GM21423 (cell line): ENCODE measurements at regions not wholly inside any gene's neighbourhood (a gene's known extent, or its start where the extent isn't known, plus 50 kb on each side); places are given as distances from the start of the nearest gene placed in this dataset.
"Not testable (repeated sequence)": the region's sequence is repeated elsewhere in the genome, so short reads cannot be mapped to it uniquely, and the experiment has no call there.

ENCODE experiments used
- ATAC-seq: cut with Tn5 transposase; IDR thresholded peaks from one replicate; pipeline ENCODE4 v1.9.1; 2021; ENCODE audit warnings: mild to moderate bottlenecking, moderate library complexity; ENCODE audit not compliant: unreplicated experiment

DNA sequence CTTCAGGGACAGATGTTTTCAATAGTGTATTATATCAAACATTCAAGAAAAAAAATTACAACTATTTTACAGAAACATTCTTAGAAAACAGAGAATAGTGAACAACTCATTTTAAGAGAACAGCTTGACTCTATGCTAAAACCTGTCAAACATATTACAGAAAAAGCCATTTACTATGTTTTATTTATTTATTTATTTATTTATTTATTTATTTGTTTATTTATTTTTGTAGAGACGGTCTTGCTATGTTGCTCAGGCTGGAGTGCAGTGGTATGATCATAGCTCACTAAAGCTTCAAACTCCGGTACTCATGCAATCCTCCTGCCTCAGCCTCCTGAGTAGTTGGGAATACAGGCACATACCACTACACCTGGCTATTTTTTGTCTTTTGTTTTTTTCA, 317.9 kb upstream of the HTR1E start:
- no peak for ATAC-seq

DNA sequence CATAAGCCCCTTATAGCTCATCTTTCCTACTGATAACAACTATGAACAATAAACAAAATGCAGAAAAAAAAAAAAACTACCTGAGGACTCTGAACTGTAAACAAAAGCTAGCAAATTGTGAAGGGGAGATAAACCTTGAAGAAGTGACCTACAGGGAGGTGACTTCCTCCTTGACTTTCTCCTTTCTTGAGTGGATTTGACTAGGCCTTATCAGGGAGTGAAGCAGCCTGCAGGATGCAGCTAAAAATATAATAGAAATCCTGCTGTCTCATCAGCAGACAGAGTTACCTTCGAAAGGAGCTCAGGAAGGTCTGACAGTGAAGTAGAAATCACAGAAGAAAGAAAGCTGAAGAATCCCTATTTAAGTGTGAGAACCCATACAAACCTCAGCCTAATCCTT, 322.0 kb upstream of the HTR1E start:
- ATAC-seq, result no peak

DNA sequence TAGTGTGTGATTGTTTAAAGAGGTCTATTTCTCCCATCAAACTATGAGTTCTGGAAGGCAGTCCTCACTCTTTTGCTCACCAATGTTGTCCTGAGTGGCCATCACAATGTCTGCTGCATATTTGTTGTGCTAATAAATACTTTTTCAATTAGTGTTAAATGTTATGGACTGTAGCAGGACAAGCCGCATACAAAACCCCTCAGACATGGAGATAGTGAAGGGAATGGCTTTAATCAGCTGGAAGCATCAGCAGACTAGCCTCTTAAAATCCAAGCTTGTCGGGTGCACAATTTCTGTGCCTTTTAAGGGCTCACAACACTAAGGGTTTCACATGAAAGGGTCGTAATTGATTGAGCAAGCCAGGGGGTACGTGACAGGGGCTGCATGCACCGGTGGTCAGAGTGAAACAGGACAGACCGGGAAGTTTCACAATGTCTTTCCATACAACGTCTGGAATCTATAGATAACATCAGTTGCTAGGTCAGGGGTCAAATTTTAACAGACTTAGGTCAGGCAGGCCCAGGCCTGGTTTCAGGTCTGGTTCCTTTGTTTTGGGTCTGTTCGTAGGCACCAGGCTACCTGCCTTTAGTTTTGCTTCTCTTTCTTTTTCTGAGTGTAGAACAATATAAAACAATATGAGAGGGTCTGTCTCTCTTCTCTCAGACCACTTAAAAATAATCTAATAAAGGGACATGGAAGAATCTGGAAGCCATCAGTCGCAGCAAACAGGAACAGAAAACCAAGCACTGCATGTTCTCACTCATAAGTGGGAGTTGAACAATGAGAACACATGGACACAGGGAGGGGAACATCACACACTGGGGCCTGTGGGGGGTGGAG, 327.6 kb upstream of the HTR1E start:
- ATAC-seq, result no peak

DNA sequence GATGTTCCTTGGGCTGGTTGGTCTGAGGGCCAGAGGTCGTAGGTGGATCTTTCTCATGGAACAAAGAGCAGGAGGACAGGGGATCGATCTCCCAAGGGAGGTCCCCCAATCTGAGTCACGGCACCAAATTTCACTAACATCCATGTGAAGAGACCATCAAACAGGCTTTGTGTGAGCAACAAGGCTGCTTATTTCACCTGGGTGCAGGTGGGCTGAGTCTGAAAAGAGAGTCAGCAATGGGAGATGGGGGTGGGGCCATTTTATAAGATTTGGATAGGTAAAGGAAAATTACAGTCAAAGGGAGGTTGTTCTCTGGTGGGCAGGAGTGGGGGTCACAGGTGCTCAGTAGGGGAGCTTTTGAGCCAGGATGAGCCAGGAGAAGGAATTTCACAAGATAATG, 334.0 kb upstream of the HTR1E start:
- ATAC-seq, result not testable (repeated sequence)

DNA sequence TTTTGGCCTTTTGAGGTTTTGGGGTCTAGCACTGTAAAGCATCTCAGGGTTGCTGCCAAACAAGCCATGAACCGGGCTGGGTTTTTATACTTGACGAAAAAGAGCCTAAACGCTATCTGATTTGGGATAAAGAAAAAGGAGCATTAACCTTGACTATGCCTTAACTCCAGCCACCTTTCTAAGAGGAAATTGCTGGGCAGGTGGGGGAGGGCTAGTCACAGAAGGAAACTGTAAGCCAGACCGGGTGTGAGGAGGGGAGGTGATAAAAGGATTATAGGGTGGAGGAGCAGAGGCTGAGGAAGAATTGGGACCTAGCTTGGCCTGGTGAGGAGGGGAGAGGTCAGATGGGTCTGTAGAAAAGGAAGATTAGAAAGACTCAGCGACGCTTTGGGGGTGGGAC, 335.2 kb upstream of the HTR1E start:
- not testable (repeated sequence) for ATAC-seq

DNA sequence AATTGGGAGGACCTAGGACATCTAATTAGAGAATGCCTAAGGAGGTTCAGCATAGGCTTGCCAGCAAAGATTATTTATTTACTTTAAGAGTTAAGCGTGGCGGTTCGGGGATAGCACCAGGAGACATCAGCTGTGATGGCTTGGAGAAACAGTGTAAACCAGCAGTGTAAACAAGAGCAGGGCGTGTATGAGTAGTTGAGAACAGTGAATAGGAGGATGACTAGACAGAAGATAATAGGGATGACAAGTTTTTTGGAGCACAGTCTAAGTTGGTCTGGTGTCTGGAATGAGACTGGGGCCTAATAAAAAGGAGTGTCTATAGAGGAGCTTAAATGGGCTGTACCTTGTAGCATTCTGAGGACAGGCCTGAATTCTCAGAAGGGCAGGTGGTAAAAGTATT, 338.4 kb upstream of the HTR1E start:
- ATAC-seq, result not testable (repeated sequence)

DNA sequence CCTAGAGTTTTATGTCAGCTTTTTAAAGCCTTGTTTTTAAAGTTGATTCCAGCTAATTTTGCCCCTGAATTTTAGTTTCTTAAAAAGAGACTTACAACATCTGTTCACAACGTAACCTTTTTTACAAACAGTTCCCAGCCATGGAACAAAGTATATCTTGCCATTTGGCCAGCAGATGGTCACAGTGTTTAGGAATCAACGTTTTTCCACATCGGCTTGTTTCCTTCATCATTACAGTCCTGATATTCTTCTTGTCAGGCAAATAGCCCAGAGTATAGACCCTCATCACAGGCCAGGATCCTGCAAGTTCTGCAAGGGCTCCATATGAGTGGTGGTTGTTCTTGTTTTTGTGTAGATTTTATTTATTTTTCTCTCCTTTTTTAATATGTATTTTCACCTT, 341.7 kb upstream of the HTR1E start:
- ATAC-seq, result no peak

DNA sequence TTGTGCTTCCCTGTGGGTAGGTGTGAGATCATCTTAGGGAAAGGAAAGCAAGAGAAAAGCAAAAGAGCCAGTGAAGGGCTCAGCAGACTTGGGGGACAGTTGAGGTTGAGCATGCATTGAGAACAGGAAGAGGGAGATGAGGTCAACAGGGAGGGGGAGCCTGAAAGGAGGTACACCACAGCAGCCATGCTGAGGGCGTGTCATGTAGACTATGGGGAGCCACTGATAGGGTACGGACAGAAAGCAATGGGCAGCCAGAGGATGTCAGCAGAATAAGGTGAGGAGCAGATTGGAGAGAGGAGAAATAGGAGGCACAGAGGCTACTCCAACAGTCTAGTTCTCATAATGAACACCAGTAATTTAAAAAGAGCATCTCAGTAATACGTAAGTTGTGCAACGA, 351.1 kb upstream of the HTR1E start:
- no peak for ATAC-seq

DNA sequence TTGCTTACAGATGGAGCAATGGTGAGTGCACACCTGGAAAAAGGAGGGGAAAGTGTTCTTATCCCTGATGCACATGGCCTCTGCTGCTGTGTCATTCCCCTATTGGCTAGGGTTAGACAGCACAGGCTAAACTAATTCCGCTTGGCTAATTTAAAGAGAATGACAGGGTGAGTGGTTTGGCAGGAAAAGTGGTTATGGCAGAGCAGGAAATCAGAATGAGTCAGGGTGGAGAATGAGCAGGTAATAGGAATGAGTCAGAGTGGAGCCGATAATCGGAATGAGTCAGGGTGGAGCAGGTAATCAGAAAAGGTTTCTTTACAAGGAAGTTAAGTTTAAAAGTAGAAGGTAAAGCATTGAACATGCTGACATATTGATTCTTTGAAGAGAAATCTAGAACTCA, 355.5 kb upstream of the HTR1E start:
- no peak for ATAC-seq

DNA sequence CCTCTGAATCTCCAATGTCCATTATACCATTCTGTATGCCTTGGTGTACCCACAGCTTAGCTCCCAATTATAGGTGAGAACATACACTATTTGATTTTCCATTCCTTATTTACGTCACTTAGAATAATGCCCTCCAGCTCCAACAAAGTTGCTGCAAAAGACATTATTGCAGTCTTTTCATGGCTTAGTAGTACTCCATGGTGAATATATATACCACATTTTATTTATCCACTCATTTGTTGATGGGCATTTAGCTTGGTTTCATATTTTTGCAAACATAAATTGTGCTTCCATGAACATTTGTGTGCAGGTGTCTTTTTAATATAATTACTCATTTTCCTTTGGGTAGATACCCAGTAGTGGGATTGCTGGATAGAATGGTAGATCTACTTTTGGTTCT, 374.1 kb upstream of the HTR1E start:
- no peak for ATAC-seq

DNA sequence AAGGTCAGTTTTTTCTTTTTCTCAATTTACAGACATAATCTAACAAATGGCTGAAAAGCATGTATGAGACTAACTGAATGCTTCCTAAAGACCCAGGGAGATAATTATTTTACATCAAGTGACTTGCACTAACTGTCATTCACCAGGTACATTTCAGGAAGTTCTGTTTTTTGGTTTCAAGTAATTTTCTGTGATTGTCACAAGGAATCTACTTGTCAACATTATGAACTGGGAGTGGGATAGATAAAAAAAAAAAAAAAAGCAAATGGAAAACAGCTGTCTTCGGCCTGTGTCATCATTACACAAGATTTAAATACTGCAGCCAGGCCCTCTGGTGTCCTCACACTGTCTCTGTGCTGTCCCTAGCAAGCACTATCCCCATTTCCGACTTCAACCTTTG, 379.0 kb upstream of the HTR1E start:
- no peak for ATAC-seq

DNA sequence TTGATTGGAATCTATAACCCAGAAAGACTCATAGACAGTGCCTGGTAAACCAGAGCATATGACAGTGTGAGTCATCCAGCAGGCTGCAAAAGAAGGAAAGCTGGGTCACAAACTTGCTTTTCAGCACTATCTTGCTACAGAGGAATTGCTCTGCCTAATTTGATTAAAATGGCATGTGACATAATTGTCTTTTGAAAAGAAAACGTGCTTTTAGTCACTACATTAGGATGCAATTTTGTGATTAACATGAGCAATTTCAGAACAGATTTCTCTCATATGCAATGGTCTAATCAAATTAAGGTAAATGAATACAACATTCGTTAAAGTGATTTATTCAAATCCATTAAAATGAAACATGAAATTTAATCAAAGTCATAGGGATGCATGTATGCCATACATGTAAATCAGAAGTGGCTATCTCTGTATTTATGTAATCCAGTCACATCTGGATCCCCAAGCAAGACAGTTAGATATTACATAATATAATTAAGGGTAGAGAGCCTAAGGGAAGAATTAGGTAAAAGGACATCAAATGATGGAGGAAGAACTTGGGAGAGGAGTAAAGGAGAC, 400.0 kb upstream of the HTR1E start:
- no peak for ATAC-seq

DNA sequence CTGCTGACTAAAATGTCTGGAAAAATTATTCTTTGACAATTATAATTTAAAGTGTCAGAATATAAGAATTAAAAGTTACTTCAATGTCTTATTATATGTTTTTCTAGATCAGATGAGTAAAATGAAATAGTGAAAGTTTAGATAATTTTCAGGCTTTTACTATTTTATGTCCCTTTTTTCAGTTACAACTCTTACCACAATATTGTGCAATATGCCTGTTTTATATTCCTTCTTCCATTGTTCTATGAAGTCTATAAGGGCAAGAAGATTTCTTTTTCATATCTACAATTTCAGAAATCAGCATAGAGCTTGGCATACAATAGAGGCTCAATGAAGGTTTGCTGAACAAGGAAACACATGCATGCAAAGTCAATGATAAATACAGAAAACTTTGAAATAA, 401.2 kb upstream of the HTR1E start:
- no peak for ATAC-seq

DNA sequence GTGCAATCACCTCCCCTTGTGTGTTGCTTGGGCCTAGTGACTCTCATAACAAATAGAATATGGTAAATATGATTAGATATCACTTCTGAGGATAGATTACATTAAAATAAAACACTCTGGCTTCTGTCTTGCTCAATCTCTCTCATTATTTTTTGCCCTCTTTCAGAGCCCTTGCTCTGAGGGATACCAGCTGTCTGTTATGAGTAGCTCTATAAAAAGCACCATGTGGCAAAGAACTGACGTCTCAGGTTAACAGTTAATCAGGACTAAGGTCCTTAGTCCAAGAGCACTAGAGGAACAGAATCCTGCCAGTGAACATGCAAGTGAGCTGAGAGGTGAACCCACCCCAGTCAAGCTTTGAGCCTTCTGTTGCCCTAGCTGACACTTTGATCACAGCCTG, 402.2 kb upstream of the HTR1E start:
- no peak for ATAC-seq

DNA sequence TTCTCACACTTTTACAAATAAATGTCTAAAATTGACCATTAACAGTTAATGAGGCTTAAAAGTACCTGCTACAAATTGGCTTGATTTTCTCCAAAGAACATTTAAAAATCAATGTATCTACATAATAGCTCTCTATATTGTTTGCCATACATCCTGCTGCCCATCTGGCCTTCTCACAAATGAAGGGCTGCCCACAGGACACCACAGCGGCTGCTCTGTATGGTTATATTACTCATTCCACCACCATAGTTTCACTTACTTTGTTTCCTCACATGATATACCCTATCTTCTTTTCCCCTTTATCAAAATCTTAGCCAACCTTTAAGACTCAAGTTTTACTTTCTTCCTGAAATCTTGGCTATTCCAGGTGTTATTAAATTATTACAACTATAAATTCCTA, 407.7 kb upstream of the HTR1E start:
- ATAC-seq, result no peak

DNA sequence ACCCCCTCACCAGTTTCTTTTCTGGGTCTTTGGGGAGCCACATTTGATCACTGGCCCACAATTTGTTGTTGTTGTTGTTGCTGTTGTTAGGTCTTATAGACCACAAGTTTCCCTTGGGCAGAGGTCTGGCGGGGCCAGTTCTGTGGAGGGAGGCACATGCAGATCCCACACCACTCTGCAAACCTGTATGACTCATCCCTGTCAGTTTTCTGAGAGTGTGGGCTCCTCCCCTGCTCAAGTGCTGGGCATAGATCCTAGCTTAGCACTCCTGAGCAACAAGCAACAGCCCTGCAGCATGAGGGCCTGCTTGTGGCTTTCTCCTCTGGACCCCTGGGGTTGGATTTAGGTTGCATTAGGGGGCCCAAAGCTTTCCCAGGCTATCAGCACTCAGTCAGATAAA, 411.1 kb upstream of the HTR1E start:
- ATAC-seq, result no peak

DNA sequence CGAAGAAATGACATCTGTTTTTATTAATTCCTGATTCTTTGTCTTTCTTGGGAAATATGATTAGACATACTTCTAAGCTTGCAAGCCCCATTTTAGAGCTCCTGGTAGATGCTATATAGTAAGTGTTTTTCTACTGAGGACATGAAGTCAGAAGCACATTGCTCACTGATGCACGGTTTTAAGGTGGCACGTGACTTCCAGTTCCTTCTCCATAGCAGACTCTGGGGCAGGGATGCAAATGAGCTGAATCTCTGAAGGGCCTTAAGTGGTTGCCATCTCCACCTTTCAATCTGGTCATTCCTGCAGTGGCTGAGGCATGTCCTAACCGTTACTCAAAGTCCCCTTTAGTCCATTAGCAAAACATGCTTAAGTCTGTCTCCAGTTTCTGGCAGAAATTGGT, 421.2 kb upstream of the HTR1E start:
- no peak for ATAC-seq

DNA sequence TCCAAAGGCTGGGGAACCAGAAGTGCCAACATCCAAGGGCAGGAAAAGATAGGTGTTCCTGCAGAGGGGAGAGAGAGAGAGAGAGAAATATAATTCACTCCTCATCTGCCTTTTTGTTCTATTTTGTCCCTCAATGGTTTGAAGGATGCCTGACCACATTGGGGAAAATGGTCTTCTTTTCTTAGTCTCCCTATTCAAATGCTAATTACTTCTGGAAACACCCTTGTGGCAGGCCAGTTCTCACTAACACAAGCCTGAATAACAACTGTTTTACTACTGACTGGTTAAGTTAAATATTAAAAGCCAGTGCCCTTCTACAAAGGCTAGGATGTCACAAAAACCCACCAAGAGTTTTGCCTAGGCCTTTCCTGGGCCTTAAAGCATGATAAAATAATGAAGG, 425.4 kb upstream of the HTR1E start:
- ATAC-seq, result no peak

DNA sequence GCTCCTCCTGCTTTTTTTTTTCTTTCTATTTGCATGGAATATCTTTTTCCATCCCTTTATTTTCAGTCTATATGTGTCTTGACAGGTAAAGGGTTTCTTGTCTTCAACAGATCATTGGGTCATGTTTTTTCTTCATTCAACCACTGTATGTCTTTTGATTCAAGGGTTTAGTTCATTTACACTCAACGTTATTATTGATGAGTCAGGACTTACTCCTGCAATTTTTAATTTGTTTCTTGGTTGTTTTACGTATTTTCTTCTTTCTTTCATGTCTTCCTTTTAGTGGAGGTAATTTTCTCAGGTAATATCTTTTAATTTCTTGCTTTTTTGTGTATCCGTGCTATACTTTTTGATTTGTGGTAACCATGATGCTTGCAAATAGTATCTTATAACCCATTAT, 429.1 kb upstream of the HTR1E start:
- ATAC-seq, result no peak

DNA sequence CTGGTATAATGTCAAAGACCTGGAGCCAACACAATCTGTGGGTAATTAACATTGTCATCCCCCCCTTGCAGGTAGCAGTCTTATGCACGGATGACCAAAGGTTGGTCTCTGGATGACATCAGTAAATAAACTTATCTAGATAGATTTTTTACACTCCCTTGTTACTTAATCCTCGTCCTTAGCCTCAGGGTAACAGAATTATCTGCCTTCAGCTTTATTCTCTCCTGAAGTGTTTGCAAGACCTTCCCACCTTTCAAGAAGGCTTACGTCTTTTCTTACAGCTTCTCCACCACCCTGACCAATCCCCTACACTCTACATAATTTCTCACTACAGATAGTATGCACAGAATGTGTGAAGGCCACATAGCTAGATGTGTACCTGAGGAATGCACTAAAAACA, 434.8 kb upstream of the HTR1E start:
- no peak for ATAC-seq

DNA sequence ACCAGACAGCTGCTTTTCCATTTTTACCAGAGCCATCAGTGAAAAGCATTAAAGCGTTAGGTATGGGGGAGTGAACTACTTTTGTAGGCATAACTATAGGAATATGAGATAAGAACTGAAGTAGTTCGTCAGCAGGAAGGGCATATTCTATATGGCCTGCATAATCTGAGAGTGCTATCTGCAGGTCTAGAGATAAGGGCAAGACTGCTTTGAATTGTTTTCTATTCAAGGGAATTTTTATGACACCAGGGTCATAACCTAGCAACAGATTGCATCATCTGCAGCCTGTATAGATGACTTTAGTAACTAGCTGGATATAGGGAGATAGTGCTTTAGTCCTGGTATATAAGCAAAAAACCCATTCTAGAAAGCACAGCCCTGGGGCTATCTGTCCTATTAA, 437.3 kb upstream of the HTR1E start:
- no peak for ATAC-seq

DNA sequence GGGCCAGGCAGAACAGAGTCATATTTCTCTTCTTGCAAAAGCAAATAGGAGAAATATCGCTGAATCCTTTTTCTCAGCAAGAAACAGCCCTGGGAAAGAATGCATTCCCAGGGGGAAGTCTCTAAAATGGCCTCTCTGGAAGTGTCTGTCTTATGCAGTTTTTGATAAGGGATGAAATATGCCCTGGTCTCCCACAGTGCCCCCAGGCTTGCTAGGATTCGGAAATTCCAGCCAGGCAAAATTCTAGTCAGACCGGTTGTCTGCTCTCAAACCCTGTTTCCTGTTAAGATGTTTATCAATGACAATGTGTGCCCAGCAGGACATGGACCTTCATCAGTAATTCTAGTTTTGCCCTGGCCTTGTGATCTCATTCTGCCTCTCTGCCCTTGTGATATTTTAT, 448.3 kb upstream of the HTR1E start:
- not testable (repeated sequence) for ATAC-seq

DNA sequence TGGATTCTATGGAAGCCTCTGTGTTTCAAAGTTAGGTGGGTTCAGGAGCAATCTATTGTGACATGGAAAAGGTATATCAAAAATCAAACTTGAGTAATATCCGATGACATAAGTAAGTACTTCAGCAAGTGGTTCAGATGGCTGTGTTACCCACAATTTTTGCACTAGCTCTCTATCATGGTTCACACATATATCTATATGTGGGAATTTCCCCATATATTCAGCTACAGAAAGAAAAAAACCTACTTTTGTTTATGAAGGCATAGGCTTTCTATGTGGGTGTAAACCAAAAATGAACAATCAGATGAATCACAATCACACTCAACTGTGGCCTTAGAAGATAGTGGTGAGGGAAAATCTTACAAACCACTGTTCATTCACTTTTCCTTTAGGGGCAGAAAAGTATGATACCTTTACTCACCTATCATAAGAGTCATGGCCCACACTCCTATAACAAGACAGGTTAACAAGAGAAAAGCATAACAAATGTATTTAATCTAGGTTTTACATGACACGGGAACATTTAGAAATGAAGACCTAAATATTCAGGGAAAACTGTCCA, 449.6 kb upstream of the HTR1E start:
- ATAC-seq, result no peak
